CD4-positive, alpha-beta T cell treated with Interferon gamma for 1 hour (primary cell): ENCODE measurements at regions not wholly inside any gene's neighbourhood (a gene's known extent, or its start where the extent isn't known, plus 50 kb on each side); places are given as distances from the start of the nearest gene placed in this dataset.
"Not testable (repeated sequence)": the region's sequence is repeated elsewhere in the genome, so short reads cannot be mapped to it uniquely, and the experiment has no call there.

Source experiments
- DNase-seq: peaks from one replicate; pipeline ENCODE4 v3.0.0-alpha.2; 2020

- no peak for DNase-seq
Observed at GRCh38 chr5:18270635-18271338, 636.5 kb downstream of the TAF11L14 start.

GRCh38 chr5:18276939-18277338 lies 642.7 kb downstream of the TAF11L14 start:
- no peak for DNase-seq

- no peak for DNase-seq
Observed at GRCh38 chr5:18281947-18282581, 647.8 kb downstream of the TAF11L14 start.

- DNase-seq = no peak
Observed at GRCh38 chr5:18285257-18285656, 651.0 kb downstream of the TAF11L14 start.

DNA sequence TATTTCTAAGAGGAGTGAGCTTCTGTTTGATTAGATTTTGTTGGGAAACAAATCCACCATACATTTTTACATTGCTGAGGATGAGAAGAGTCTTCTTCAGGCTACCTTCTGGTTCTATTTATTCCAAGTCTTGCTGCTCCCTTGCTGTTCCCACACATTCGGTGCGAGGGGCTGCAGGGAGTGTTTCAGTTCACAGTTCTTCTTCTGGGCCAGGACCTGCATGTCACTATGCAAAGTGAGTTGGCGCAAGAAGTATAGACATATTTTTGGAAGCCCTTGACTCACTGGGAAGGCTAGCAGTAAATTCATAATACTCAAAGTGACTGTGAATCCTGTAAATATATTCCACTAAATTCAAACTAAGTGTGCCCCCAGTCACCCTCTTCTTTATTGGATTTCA lies 657.9 kb downstream of the TAF11L14 start:
- DNase-seq = no peak

- not testable (repeated sequence) for DNase-seq
Observed at GRCh38 chr5:18295696-18296095, 661.4 kb downstream of the TAF11L14 start.

DNA sequence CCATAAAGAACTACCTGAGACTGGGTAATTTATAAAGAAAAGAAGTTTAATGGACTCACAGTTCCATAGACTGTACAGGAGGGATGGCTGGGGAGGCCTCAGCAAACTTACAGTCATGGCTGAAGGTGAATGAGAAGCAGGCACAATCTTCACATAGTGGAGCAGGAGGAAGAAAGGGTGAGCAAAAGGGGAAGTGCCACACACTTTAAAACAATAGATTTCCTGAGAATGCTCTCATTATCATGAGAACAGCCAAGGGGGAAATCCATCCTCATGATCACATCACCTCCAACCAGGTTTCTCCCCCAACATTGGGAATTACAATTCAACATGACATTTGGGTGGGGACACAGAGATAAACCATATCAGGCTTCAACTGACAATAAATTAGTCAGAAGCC lies 664.9 kb downstream of the TAF11L14 start:
- DNase-seq = no peak

- DNase-seq = no peak
Observed at GRCh38 chr5:18305288-18305924, 671.1 kb downstream of the TAF11L14 start.

- no peak for DNase-seq
Observed at GRCh38 chr5:18311266-18311665, 677.0 kb downstream of the TAF11L14 start.

DNA sequence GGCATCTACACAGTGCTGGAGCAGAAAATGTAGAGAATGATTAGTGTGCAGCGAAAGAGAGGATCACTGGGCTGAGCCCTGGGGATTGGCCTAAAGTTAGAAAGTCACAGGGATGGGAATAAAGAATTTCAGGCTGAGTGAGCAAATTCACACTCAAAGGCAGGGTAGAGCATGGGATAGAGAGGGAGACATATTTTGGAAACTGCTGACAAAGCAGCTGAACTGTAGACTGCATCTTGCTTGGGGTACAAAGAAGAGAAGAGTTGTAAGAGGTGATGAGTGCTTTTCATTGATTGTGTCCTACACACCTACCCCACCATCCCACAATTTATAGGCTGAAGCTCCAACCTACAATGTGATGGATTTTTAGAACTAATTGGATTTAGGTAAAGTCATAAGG lies 677.8 kb downstream of the TAF11L14 start:
- no peak for DNase-seq

GRCh38 chr5:18314192-18314778 lies 680.0 kb downstream of the TAF11L14 start:
- DNase-seq = no peak

DNA sequence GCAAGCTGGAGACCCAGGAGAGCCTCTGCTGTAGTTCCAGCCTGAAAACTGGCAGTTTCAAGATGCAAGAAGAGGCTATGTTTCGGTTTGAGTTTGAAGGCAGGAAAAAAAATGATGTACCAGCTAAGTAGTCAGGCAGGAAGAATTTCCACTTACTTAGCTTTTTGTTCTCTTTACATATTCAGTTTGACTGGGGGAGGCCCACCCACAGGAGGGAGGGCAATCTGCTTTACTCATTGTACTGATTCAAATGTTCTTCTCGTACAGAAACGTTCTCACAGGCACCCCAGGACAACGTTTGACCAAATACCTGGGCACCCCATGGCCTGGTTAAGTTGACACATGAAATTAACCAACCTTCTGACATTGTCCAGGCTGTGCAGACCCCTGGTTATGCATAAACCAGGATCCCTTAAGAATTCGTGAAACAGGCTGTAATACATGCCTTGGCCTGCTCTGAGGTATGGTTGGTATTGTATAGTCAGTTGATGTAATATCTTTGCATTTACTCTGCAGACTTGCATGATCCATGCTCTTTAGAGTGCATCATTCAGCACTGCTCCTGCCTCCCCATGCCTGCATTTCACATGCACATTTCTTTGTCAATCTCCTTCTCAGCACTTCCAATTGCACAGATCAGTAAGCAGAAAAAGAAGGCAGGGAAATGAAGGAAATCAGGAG lies 687.1 kb downstream of the TAF11L14 start:
- DNase-seq = no peak

DNA sequence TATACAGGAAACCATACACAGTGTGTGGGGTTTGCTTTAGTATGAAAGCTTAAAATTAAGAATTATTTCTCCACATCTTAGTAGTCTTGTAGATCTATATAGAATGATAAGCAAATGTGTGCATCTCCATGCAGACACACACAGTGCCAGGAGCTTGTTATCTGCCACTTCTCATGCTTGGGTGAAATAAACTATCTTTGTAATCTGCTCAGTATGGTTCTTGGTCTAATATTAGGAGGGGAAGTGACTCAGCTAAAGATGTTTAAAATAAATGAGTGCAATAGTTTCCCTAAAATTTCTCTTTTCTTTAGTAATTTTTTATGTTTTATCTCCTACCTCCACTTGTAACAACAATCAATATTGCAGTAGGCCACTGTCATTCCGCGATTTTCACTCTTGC lies 689.6 kb downstream of the TAF11L14 start:
- no peak for DNase-seq

GRCh38 chr5:18325431-18325830 lies 691.2 kb downstream of the TAF11L14 start:
- no peak for DNase-seq

DNA sequence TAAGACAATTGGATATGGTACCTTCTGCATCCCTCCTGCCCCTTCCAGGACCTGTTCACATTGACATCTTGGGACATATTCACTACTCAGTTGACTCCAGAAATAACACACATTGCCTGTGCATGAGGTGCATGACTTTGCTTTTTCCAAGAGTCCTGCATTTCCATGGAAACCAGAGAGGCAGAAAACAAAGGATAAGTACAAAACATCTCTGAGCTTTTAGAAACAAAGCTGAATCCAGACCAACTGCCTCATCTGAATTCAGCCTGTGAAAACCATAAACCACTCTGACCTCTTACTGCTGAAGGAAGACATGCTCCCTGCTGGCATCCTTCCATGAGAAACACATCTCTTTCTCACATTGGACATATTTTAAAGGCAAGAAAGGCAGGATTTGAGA lies 695.1 kb downstream of the TAF11L14 start:
- DNase-seq = no peak

DNA sequence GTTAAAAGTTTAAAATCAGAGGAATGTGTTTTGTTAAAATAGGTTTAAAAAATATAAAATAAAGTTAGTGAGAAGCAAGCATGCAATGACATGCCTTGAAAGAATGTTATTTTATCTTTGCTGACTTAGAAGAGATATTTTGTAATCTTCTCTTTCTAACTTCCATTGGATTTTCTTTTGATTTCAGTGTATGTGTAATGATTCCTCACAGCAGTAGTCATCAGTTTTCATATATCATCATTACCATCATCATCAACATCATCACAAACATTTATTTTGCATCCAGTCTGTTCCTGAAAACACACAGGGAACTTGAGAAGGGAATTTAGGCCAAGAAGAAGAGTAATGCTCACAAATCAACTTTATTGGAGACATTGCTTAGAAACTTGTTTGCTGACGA lies 699.6 kb downstream of the TAF11L14 start:
- no peak for DNase-seq

- no peak for DNase-seq
Observed at GRCh38 chr5:18334949-18335348, 700.7 kb downstream of the TAF11L14 start.

DNA sequence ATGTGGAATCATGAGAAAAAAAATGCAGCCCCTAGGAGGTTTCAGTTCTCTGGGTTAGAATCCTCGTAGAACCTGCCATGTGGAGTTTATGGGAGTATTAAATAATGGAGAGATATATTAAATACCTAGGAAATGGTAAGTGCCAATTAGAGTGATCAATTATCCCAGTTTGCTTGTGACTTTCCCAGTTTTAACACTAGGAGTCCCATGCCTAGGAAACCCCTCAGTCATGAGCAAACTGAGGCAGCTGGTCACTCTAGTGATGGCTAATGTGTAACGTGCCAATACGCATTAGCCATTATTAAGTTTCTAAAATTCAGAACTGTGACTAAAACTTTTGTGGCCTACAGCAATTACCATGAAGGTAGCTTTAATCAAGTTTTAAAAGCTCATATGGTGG lies 720.6 kb downstream of the TAF11L14 start:
- DNase-seq = no peak

- DNase-seq = no peak
Observed at GRCh38 chr5:18357486-18357885, 723.2 kb downstream of the TAF11L14 start.

- no peak for DNase-seq
Observed at GRCh38 chr5:18366234-18366633, 732.0 kb downstream of the TAF11L14 start.

DNA sequence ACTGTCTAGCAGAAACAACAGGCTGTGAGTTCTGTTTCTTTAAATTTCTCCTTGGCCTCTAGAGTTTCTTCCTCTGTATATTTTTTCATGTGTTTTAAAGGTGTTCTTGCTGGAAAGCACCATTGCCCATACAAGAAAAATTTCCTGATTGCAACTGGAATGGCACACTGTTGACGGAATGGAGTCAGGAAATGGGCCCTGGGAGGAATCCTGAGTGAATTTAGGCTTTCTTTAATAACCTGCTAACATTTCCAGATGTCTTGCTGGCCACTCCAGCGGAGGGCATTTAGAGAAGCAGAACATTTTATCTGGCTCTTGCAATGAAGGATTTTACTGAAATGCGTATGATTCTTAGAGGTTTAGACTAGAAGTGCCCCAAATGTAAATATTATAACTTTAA lies 736.3 kb downstream of the TAF11L14 start:
- DNase-seq = no peak

DNA sequence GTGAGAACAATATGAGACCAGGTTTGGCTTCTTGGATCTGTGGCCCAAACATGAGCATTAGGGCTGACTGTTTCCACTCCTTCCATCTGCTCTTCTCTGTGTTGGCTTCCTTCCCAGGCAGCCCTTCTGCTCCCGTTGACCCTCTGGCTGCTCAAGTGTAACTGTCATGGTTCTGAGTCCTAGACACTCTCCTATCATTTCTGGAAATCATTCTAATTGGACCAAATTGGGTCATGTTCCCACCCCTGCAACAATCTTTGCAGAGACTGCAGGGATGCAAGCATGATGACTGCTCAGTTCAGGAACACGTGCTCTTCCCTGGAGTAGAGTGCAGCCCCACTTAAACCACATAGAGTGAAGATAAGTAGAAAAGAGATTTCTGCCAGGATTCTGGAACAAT lies 741.4 kb downstream of the TAF11L14 start:
- DNase-seq = no peak

DNA sequence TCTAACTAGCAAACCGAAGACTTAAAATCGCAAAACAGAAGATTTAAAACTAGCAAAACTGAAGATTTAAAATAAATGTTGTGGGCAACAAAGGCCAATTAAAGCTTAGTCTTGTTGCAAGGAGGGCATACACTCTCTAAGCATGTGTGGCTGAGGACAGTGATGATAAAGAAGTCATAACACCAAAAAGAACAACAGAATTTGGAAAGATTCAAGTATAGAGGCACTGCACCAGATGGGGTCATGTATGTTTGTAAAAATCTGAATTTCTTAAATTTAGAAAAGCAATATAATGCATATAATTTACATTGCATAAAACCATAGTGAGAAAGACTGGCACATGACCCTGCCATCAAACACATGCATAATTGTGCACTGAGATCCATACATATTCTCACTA lies 743.8 kb downstream of the TAF11L14 start:
- DNase-seq = no peak
